GM12878 (cell line): ENCODE measurements at regions not wholly inside any gene's neighbourhood (a gene's known extent, or its start where the extent isn't known, plus 50 kb on each side); places are given as distances from the start of the nearest gene placed in this dataset.

Source experiments
- ATAC-seq: fragments of 200-7000 bp; cut with Tn5 transposase; 3 replicates; pipeline ENCODE4 v1.9.1; 2020; ENCODE audit warnings: mild to moderate bottlenecking, moderate library complexity
- BruUV-seq: library from RNA; stranded (reverse); fragments of 400-500 nt; replicated peaks from 2 replicates; lab custom pipeline; 2021; lab: Mats Ljungman, UMichigan
- CTCF ChIA-PET: fragments of 300-600 bp; sonication (Branson Sonifier 250); formaldehyde crosslinking; extraction: SDS; loops from one replicate; lab custom pipeline; 2021; ENCODE audit warnings: inconsistent platforms; lab: Yijun Ruan, JAX
- POLR2A ChIA-PET: fragments of 350-600 bp; formaldehyde crosslinking; extraction: SDS; loops from one replicate; lab custom pipeline; 2021; ENCODE audit warnings: inconsistent platforms; lab: Charles Lee
- RAD21 ChIA-PET: fragments of 300-600 bp; sonication (Branson Sonifier 250); formaldehyde crosslinking; loops from one replicate; lab custom pipeline; 2023; ENCODE audit warnings: antibody characterized with exemption; ENCODE audit not compliant: unreplicated experiment; lab: Charles Lee
- SMC1A ChIA-PET: fragments of 300-600 bp; sonication (Branson Sonifier 250); formaldehyde crosslinking; loops from one replicate; lab custom pipeline; 2023; ENCODE audit not compliant: unreplicated experiment, uncharacterized antibody; lab: Charles Lee
- DNase-seq: peaks from one replicate; pipeline ENCODE4 v3.0.0-alpha.2; 2011; ENCODE audit warnings: low read depth, low spot score
- FAIRE-seq: peaks from 3 replicates; lab custom pipeline; 2011; peaks lifted over from hg19 to GRCh38; lab: Jason Lieb, UNC
- H2AFZ ChIP-seq: 2 replicates; pipeline ENCODE4 v1.6.0; 2011; ENCODE audit warnings: low read depth, low read length, control low read depth; ENCODE audit not compliant: control insufficient read depth
- H3K27ac ChIP-seq: 2 replicates; pipeline ENCODE4 v1.5.1; 2011; ENCODE audit warnings: control low read depth; ENCODE audit not compliant: control insufficient read depth, insufficient read depth
- H3K27me3 ChIP-seq, 2 experiments: replicated peaks in 1 of 2; 2 replicates each; pipeline versions ENCODE4 v1.6.0 to v1.6.1; 2011; ENCODE audit warnings: low read length in 1 of 2; ENCODE audit not compliant: control insufficient read depth in 2 of 2, insufficient read depth in 2 of 2
- H3K36me3 ChIP-seq, 2 experiments: 2 replicates each; pipeline ENCODE4 v1.5.1; 2011; ENCODE audit warnings: low read length in 1 of 2; ENCODE audit not compliant: control insufficient read depth in 2 of 2, insufficient read depth in 2 of 2
- H3K4me1 ChIP-seq: 2 replicates; pipeline ENCODE4 v1.6.1; 2011; ENCODE audit warnings: mild to moderate bottlenecking, low read length, moderate library complexity, mixed read lengths; ENCODE audit not compliant: control insufficient read depth, insufficient read depth
- H3K4me2 ChIP-seq: 2 replicates; pipeline ENCODE4 v1.6.0; 2011; ENCODE audit warnings: control low read depth; ENCODE audit not compliant: control insufficient read depth, insufficient read depth
- H3K4me3 ChIP-seq: fragments of 200-600 bp; sonication (generic); 2 replicates; pipeline ENCODE4 v1.5.1; 2016
- H3K79me2 ChIP-seq: 2 replicates; pipeline ENCODE4 v1.6.0; 2011; ENCODE audit warnings: low read length; ENCODE audit not compliant: control insufficient read depth, insufficient read depth
- H3K9ac ChIP-seq: 2 replicates; pipeline ENCODE4 v1.8.0; 2011; ENCODE audit warnings: low read length, control low read depth, mixed read lengths; ENCODE audit not compliant: control insufficient read depth, insufficient read depth
- H3K9me3 ChIP-seq: replicated peaks from 3 replicates; pipeline ENCODE4 v1.5.1; 2011; ENCODE audit warnings: mild to moderate bottlenecking, low read length; ENCODE audit not compliant: control insufficient read depth, insufficient read depth
- H4K20me1 ChIP-seq: 2 replicates; pipeline ENCODE4 v1.6.0; 2011; ENCODE audit not compliant: control insufficient read depth, insufficient read depth
- CBX3 ChIP-seq: fragments of 200-600 bp; sonication (generic); IDR thresholded peaks from 2 replicates; pipeline ENCODE4 v1.6.1; 2016; ENCODE audit warnings: low read depth, borderline replicate concordance
- EP300 ChIP-seq, 2 experiments: fragments of 150-350 bp in 1 of 2; IDR thresholded peaks; 2 replicates each; pipeline ENCODE4 v1.6.1; 2011 to 2012; ENCODE audit warnings: low read depth in 2 of 2, low read length in 2 of 2, borderline replicate concordance in 1 of 2, improper control_type of control experiment in 1 of 2, inconsistent platforms in 1 of 2; ENCODE audit not compliant: control insufficient read depth in 1 of 2
- EZH2 ChIP-seq: IDR thresholded peaks from 2 replicates; pipeline ENCODE4 v1.6.1; 2012; ENCODE audit warnings: low read depth, mild to moderate bottlenecking, control low read depth, inconsistent platforms, low read length, borderline replicate concordance; ENCODE audit not compliant: control insufficient read depth
- GATAD2B ChIP-seq: fragments of 450-650 bp; conservative IDR thresholded peaks from 2 replicates; pipeline ENCODE4 v1.6.1; 2017; ENCODE audit warnings: low read depth, mild to moderate bottlenecking, moderate library complexity
- HDAC6 ChIP-seq: fragments of 200-600 bp; sonication (generic); IDR thresholded peaks from one replicate; pipeline ENCODE4 v1.8.0; 2017; ENCODE audit warnings: antibody characterized with exemption; ENCODE audit not compliant: unreplicated experiment
- KLF5 ChIP-seq: fragments of 450-650 bp; IDR thresholded peaks from 2 replicates; pipeline ENCODE4 v1.6.1; 2014; ENCODE audit warnings: mild to moderate bottlenecking; ENCODE audit not compliant: partially characterized antibody
- NFIC ChIP-seq: IDR thresholded peaks from 2 replicates; pipeline ENCODE4 v1.6.1; 2012; ENCODE audit warnings: low read depth, mild to moderate bottlenecking, inconsistent platforms, low read length, moderate library complexity
- NFYA ChIP-seq: IDR thresholded peaks from 2 replicates; pipeline ENCODE4 v1.6.1; 2011; ENCODE audit warnings: low read depth, mild to moderate bottlenecking, low read length, improper control_type of control experiment, borderline replicate concordance
- NR2F1 ChIP-seq: fragments of 450-650 bp; conservative IDR thresholded peaks from 2 replicates; pipeline ENCODE4 v1.6.1; 2017; ENCODE audit warnings: mild to moderate bottlenecking
- RAD21 ChIP-seq: IDR thresholded peaks from 2 replicates; pipeline ENCODE4 v1.6.1; 2011; ENCODE audit warnings: mild to moderate bottlenecking, low read depth, low read length, moderate library complexity; ENCODE audit not compliant: insufficient read depth
- RB1 ChIP-seq: fragments of 450-650 bp; formaldehyde crosslinking; IDR thresholded peaks from 2 replicates; pipeline ENCODE4 v1.6.1; 2017; ENCODE audit warnings: mild to moderate bottlenecking, borderline replicate concordance
- TBL1XR1 ChIP-seq: IDR thresholded peaks from 2 replicates; pipeline ENCODE4 v1.6.1; 2012; ENCODE audit warnings: low read depth, low read length, improper control_type of control experiment
- ZNF24 ChIP-seq: fragments of 450-650 bp; IDR thresholded peaks from 2 replicates; pipeline ENCODE4 v1.6.1; 2017; ENCODE audit warnings: antibody characterized with exemption, mild to moderate bottlenecking
- ZNF274 ChIP-seq: IDR thresholded peaks from one replicate; pipeline ENCODE4 v1.8.0; 2011; ENCODE audit not compliant: insufficient read length, insufficient read depth
- ZNF384 ChIP-seq: IDR thresholded peaks from 2 replicates; pipeline ENCODE4 v1.6.1; 2012; ENCODE audit warnings: low read depth, mild to moderate bottlenecking, low read length, improper control_type of control experiment, borderline replicate concordance
- WGBS: methylation state at CpG from one replicate; pipeline ENCODE4 v1.1.6; 2016; ENCODE audit warnings: low lambda C conversion rate; ENCODE audit not compliant: insufficient replicate concordance, insufficient coverage; ENCODE audit errors: missing lambda C conversion rate; 5-methylcytosine and 5-hydroxymethylcytosine counted together
- in situ Hi-C: fragments of 300-500 bp; cut with MboI; formaldehyde crosslinking; loops from 9 replicates; pipeline ENCODE4 v1.14.3; 2018; ENCODE audit warnings: mixed read lengths
- intact Hi-C: fragments of 100-400 bp; cut with micrococcal nuclease; formaldehyde crosslinking; loops from one replicate; pipeline ENCODE4 v1.14.2; 2022; ENCODE audit not compliant: unreplicated experiment
- TF ChIP-seq, protein P1 (sequence below): fragments of 450-650 bp; IDR thresholded peaks from 2 replicates; pipeline ENCODE4 v1.6.1; 2016; ENCODE audit warnings: mild to moderate bottlenecking
- TF ChIP-seq, protein P2 (sequence below): fragments of 450-650 bp; IDR thresholded peaks from 2 replicates; pipeline ENCODE4 v1.6.1; 2017; ENCODE audit warnings: mild to moderate bottlenecking, low read depth, inconsistent platforms; ENCODE audit not compliant: poor library complexity, severe bottlenecking
- TF ChIP-seq, protein P3 (sequence below): IDR thresholded peaks from 2 replicates; pipeline ENCODE4 v1.6.1; 2012; ENCODE audit warnings: low read depth, low read length, improper control_type of control experiment

DNA sequence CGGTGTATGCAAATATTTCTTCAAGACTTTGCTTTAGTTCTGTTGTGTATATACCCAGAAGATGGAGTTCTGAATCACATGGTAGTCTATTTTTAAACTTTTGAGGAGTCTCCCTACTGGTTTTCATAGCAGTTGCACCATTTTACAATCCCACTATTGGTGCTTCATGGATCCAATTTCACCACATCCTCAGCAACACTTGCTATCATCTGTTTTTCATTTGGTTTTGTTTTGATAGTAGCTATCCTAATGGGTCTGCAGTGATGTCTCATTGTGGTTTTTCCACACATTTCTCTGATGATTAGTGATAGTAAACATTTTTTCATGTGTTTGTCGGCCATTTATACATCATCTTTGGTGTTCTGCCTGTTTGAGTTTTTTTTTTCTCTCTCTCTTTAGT lies 1339.3 kb downstream of the EFNA5 start (continued):
- no peak for TF ChIP-seq EZH2

DNA sequence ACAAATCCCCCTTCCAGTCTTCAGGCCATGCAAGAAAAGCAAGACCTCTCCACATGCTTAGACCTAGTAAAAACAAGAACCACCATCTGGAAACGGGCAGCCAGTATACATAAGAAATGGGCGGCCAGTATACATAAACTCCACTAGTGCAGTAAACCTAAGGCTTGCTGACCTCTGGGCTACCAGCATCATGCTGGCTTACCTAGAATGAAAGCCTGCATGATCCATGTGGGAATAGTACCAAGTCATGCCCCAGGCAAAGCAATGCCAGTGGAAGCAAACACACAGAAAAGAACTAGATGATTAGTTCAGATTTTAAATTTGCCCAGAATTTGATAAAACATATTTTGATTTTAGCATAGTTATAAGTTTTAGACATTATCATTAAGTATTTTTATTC lies 1346.4 kb downstream of the EFNA5 start:
- no peaks in the 10 kb centered on the region for H3K79me2 ChIP-seq
- FAIRE-seq: no peak
- in situ Hi-C loops: no loop called here
- TF ChIP-seq, protein P1, sequence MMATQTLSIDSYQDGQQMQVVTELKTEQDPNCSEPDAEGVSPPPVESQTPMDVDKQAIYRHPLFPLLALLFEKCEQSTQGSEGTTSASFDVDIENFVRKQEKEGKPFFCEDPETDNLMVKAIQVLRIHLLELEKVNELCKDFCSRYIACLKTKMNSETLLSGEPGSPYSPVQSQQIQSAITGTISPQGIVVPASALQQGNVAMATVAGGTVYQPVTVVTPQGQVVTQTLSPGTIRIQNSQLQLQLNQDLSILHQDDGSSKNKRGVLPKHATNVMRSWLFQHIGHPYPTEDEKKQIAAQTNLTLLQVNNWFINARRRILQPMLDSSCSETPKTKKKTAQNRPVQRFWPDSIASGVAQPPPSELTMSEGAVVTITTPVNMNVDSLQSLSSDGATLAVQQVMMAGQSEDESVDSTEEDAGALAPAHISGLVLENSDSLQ: no peak
- TF ChIP-seq ZNF384 (no peak), KLF5 (no peak), HDAC6 (no peak), ZNF24 (no peak), TBL1XR1 (no peak), RAD21 (no peak), RB1 (no peak), NR2F1 (no peak), ZNF274 (no peak), GATAD2B (no peak), NFIC (no peak), EP300 (IDR thresholded peaks at IDR 0.05; ENCODE audit: borderline replicate concordance in 1 of 2, control insufficient read depth in 1 of 2, low read depth in 2 of 2, low read length in 2 of 2) (no peak), CBX3 (no peak), NFYA (no peak)
- TF ChIP-seq, protein P2, sequence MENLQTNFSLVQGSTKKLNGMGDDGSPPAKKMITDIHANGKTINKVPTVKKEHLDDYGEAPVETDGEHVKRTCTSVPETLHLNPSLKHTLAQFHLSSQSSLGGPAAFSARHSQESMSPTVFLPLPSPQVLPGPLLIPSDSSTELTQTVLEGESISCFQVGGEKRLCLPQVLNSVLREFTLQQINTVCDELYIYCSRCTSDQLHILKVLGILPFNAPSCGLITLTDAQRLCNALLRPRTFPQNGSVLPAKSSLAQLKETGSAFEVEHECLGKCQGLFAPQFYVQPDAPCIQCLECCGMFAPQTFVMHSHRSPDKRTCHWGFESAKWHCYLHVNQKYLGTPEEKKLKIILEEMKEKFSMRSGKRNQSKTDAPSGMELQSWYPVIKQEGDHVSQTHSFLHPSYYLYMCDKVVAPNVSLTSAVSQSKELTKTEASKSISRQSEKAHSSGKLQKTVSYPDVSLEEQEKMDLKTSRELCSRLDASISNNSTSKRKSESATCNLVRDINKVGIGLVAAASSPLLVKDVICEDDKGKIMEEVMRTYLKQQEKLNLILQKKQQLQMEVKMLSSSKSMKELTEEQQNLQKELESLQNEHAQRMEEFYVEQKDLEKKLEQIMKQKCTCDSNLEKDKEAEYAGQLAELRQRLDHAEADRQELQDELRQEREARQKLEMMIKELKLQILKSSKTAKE: no peak
- TF ChIP-seq, protein P3, sequence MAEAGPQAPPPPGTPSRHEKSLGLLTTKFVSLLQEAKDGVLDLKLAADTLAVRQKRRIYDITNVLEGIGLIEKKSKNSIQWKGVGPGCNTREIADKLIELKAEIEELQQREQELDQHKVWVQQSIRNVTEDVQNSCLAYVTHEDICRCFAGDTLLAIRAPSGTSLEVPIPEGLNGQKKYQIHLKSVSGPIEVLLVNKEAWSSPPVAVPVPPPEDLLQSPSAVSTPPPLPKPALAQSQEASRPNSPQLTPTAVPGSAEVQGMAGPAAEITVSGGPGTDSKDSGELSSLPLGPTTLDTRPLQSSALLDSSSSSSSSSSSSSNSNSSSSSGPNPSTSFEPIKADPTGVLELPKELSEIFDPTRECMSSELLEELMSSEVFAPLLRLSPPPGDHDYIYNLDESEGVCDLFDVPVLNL: no peak

More for the DNA sequence above, 1346.4 kb downstream of the EFNA5 start:
- H3K4me2 ChIP-seq: no peak overlapping the region
- CTCF ChIA-PET: no interaction called here
- 25% methylated on average over 2 of the region's 2 CpGs for WGBS
- H3K27me3 ChIP-seq: no peaks in the 10 kb centered on the region
- SMC1A ChIA-PET: no interaction called here
- RAD21 ChIA-PET: no interaction called here
- H3K27ac ChIP-seq: no peak overlapping the region
- intact Hi-C loops: no loop called here
- H3K9me3 ChIP-seq: no peaks in the 10 kb centered on the region
- no peak for ATAC-seq
- no peak for DNase-seq
- no peaks in the 10 kb centered on the region for H4K20me1 ChIP-seq
- H3K9ac ChIP-seq: no peak overlapping the region
- no peak overlapping the region for H3K4me3 ChIP-seq
- no peak overlapping the region for H2AFZ ChIP-seq
- POLR2A ChIA-PET: no interaction called here
- no peaks in the 10 kb centered on the region for H3K36me3 ChIP-seq
- H3K4me1 ChIP-seq: no peaks in the 10 kb centered on the region
- no TSS peak for BruUV-seq
